Neural cell (in vitro differentiated cells): ENCODE measurements at regions not wholly inside any gene's neighbourhood (a gene's known extent, or its start where the extent isn't known, plus 50 kb on each side); places are given as distances from the start of the nearest gene placed in this dataset.

Experiments
- H2AFZ ChIP-seq: fragments of 200-600, 300-800 bp; sonication (generic), shearing (Covaris generic); 2 replicates; pipeline ENCODE4 v1.6.0; 2014; ENCODE audit warnings: low read depth, mild to moderate bottlenecking, antibody characterized with exemption, low read length, moderate library complexity
- H3F3A ChIP-seq: fragments of 200-600 bp; shearing (Covaris generic); 2 replicates; pipeline ENCODE4 v1.6.1; 2016; ENCODE audit warnings: mild to moderate bottlenecking, moderate library complexity, mixed read lengths, antibody characterized with exemption, low read length; ENCODE audit not compliant: insufficient read depth, poor library complexity, severe bottlenecking
- H3K27ac ChIP-seq: fragments of 200-600, 300-800 bp; sonication (generic), shearing (Covaris generic); 2 replicates; pipeline ENCODE4 v1.5.1; 2014; ENCODE audit warnings: mild to moderate bottlenecking, low read length, moderate library complexity
- H3K27me3 ChIP-seq: fragments of 300-800, 200-600 bp; sonication (generic), shearing (Covaris generic); 2 replicates; pipeline ENCODE4 v1.6.0; 2014; ENCODE audit warnings: mild to moderate bottlenecking, low read depth, low read length, moderate library complexity; ENCODE audit not compliant: insufficient read depth
- H3K36me3 ChIP-seq: fragments of 300-800, 200-600 bp; sonication (generic), shearing (Covaris generic); 2 replicates; pipeline ENCODE4 v1.5.1; 2014; ENCODE audit warnings: mild to moderate bottlenecking, antibody characterized with exemption, low read length, moderate library complexity; ENCODE audit not compliant: insufficient read depth
- H3K4me2 ChIP-seq: fragments of 300-800, 200-600 bp; sonication (generic), shearing (Covaris generic); 2 replicates; pipeline ENCODE4 v1.6.0; 2014; ENCODE audit warnings: mild to moderate bottlenecking, low read length
- H3K4me3 ChIP-seq: fragments of 300-800, 200-600 bp; sonication (generic), shearing (Covaris generic); 2 replicates; pipeline ENCODE4 v1.5.1; 2014; ENCODE audit warnings: mild to moderate bottlenecking, low read length, moderate library complexity
- H3K79me2 ChIP-seq: fragments of 200-600 bp; shearing (Covaris generic); replicated peaks from 2 replicates; pipeline ENCODE4 v1.6.0; 2014; ENCODE audit warnings: mild to moderate bottlenecking, low read length, moderate library complexity; ENCODE audit not compliant: insufficient read depth
- H3K9ac ChIP-seq: fragments of 300-800, 200-600 bp; sonication (generic), shearing (Covaris generic); 2 replicates; pipeline ENCODE4 v1.6.1; 2016; ENCODE audit warnings: mild to moderate bottlenecking, low read length, mixed read lengths
- H3K9me2 ChIP-seq: fragments of 200-600 bp; shearing (Covaris generic); 2 replicates; pipeline ENCODE4 v1.6.1; 2016; ENCODE audit warnings: mild to moderate bottlenecking, low read length, mixed read lengths; ENCODE audit not compliant: insufficient read depth
- H3K9me3 ChIP-seq: fragments of 200-600, 300-800 bp; sonication (generic), shearing (Covaris generic); 2 replicates; pipeline ENCODE4 v1.6.1; 2016; ENCODE audit warnings: mild to moderate bottlenecking, mixed run types, low read length, moderate library complexity, mixed read lengths
- H4K20me1 ChIP-seq: fragments of 200-600 bp; shearing (Covaris generic); 2 replicates; pipeline ENCODE4 v1.6.1; 2016; ENCODE audit warnings: mild to moderate bottlenecking, mixed run types; ENCODE audit not compliant: insufficient read depth
- CTCF ChIP-seq: fragments of 450-650 bp; IDR thresholded peaks from 2 replicates; pipeline ENCODE4 v1.5.1; 2014; ENCODE audit warnings: antibody characterized with exemption, mild to moderate bottlenecking, moderate library complexity; ENCODE audit not compliant: poor library complexity, severe bottlenecking
- EP300 ChIP-seq: fragments of 450-650 bp; conservative IDR thresholded peaks from 2 replicates; pipeline ENCODE4 v1.6.1; 2014; ENCODE audit warnings: antibody characterized with exemption, mild to moderate bottlenecking, moderate library complexity; ENCODE audit not compliant: poor library complexity, severe bottlenecking
- EZH2 ChIP-seq: fragments of 200-600, 300-800 bp; shearing (Covaris generic), sonication (generic); IDR thresholded peaks from 2 replicates; pipeline ENCODE4 v1.6.1; 2014; ENCODE audit warnings: antibody characterized with exemption, low read length, borderline replicate concordance, mild to moderate bottlenecking; ENCODE audit not compliant: insufficient read depth, poor library complexity, severe bottlenecking
- MXI1 ChIP-seq: fragments of 450-650 bp; conservative IDR thresholded peaks from 2 replicates; pipeline ENCODE4 v1.6.1; 2014; ENCODE audit warnings: antibody characterized with exemption, mild to moderate bottlenecking; ENCODE audit not compliant: poor library complexity, severe bottlenecking
- POLR2AphosphoS5 ChIP-seq: IDR thresholded peaks from 2 replicates; pipeline ENCODE4 v1.6.1; 2012
- RAD21 ChIP-seq: fragments of 450-650 bp; conservative IDR thresholded peaks from 2 replicates; pipeline ENCODE4 v1.6.1; 2014; ENCODE audit warnings: antibody characterized with exemption, mild to moderate bottlenecking, moderate library complexity
- REST ChIP-seq: IDR thresholded peaks from 2 replicates; pipeline ENCODE4 v1.6.1; 2012; ENCODE audit warnings: borderline replicate concordance
- SMC3 ChIP-seq: fragments of 450-650 bp; conservative IDR thresholded peaks from 2 replicates; pipeline ENCODE4 v1.6.1; 2014; ENCODE audit warnings: antibody characterized with exemption, mild to moderate bottlenecking, moderate library complexity; ENCODE audit not compliant: poor library complexity
- TAF1 ChIP-seq: IDR thresholded peaks from 2 replicates; pipeline ENCODE4 v1.6.1; 2012; ENCODE audit warnings: low read depth

- Histone ChIP-seq H3K79me2 (no peaks in the 10 kb centered on the region), H3K9ac (no peak overlapping the region), H3K27me3 (no peaks in the 10 kb centered on the region), H4K20me1 (no peaks in the 10 kb centered on the region), H3K9me2 (no peaks in the 10 kb centered on the region), H3K9me3 (no peaks in the 10 kb centered on the region), H3K27ac (no peak overlapping the region), H3F3A (no peaks in the 10 kb centered on the region), H3K4me2 (no peak overlapping the region), H3K36me3 (no peaks in the 10 kb centered on the region), H2AFZ (no peak overlapping the region), H3K4me3 (no peak overlapping the region)
- TF ChIP-seq EP300 (no peak), CTCF (no peak), POLR2AphosphoS5 (no peak), MXI1 (no peak), TAF1 (no peak), REST (no peak)
Observed at GRCh38 chr4:108395786-108396185, 224.6 kb upstream of the RPL34 start.

GRCh38 chr4:108393890-108394472 lies 225.2 kb upstream of the LEF1 start:
- no peak overlapping the region for H3K27ac ChIP-seq

More at GRCh38 chr4:108393890-108394472, 225.2 kb upstream of the LEF1 start:
- Histone ChIP-seq H3K9ac (no peak overlapping the region), H3K79me2 (no peaks in the 10 kb centered on the region), H3K4me3 (no peak overlapping the region), H3K36me3 (no peaks in the 10 kb centered on the region), H3K9me2 (no peaks in the 10 kb centered on the region), H2AFZ (no peak overlapping the region), H3K9me3 (no peaks in the 10 kb centered on the region), H3K27me3 (no peaks in the 10 kb centered on the region), H3F3A (no peaks in the 10 kb centered on the region), H3K4me2 (no peak overlapping the region), H4K20me1 (no peaks in the 10 kb centered on the region)
- TF ChIP-seq RAD21 (no peak), POLR2AphosphoS5 (no peak), SMC3 (no peak), CTCF (no peak), TAF1 (no peak), REST (no peak), EP300 (no peak), EZH2 (no peak), MXI1 (no peak)
